ENCODE measurements at regions not wholly inside any gene's neighbourhood (a gene's known extent, or its start where the extent isn't known, plus 50 kb on each side); places are given as distances from the start of the nearest gene placed in this dataset.

DNA sequence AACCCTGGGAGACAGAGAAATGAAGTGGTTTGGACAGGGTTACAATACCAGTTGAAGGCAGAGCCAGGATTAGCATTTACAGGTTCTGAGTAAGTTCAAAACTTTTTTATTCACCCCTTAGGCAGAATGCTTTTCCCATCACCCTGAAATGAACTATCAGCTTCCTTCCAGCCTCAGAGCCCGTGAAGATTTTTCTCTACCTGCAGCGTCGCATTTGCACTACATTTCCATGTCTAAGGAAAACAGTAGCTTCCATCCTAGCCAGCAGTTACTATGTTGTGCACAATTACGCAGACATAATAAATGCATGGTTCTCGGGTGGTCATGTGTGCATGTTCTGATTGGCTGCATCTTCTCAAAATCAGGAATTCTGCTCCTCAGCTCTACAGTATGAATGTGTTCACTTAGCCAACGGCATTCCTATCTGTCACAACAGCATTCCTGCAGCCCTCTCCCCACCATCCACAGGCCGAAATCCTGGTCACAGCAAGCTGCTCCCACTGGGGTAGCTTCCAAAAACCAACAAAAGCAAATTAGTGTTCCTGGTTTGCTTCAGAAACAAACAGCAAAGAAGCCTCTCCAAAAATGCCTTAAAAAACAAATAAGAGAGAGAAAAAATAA is 510.8 kb upstream of the SEMA6D start:
- TF ChIP-seq, protein P1, sequence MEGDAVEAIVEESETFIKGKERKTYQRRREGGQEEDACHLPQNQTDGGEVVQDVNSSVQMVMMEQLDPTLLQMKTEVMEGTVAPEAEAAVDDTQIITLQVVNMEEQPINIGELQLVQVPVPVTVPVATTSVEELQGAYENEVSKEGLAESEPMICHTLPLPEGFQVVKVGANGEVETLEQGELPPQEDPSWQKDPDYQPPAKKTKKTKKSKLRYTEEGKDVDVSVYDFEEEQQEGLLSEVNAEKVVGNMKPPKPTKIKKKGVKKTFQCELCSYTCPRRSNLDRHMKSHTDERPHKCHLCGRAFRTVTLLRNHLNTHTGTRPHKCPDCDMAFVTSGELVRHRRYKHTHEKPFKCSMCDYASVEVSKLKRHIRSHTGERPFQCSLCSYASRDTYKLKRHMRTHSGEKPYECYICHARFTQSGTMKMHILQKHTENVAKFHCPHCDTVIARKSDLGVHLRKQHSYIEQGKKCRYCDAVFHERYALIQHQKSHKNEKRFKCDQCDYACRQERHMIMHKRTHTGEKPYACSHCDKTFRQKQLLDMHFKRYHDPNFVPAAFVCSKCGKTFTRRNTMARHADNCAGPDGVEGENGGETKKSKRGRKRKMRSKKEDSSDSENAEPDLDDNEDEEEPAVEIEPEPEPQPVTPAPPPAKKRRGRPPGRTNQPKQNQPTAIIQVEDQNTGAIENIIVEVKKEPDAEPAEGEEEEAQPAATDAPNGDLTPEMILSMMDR (IDR thresholded peaks at IDR 0.05), result no peak
- no peak for TF ChIP-seq EZH2 (IDR thresholded peaks at IDR 0.05; ENCODE audit: borderline replicate concordance, insufficient read depth, low read depth, low read length, poor library complexity, severe bottlenecking)

Measured in B cell (primary cell).